Liver (tissue), 8 donors: ENCODE measurements at regions not wholly inside any gene's neighbourhood (a gene's known extent, or its start where the extent isn't known, plus 50 kb on each side); places are given as distances from the start of the nearest gene placed in this dataset.

Experiments used
- DNase-seq: peaks from one replicate; pipeline ENCODE4 v3.0.0-alpha.2; 2017; ENCODE audit warnings: low spot score
- H3K27ac ChIP-seq, 2 donors: one replicate each; pipeline ENCODE4 v1.7.0; 2013; ENCODE audit warnings: inconsistent platforms in 2 of 2, low read length in 2 of 2, control low read depth in 1 of 2, low read depth in 1 of 2, mild to moderate bottlenecking in 1 of 2
- H3K27me3 ChIP-seq, 4 donors: one replicate each; pipeline versions ENCODE4 v1.6.1 to v1.7.0; 2013; ENCODE audit warnings: low read length in 3 of 4, inconsistent platforms in 1 of 4, mild to moderate bottlenecking in 1 of 4, moderate library complexity in 1 of 4; ENCODE audit not compliant: control insufficient read depth in 4 of 4, insufficient read depth in 4 of 4
- H3K36me3 ChIP-seq, 4 donors: one replicate each; pipeline versions ENCODE4 v1.6.1 to v1.7.0; 2013; ENCODE audit warnings: low read length in 3 of 4, mild to moderate bottlenecking in 3 of 4, low read depth in 1 of 4, moderate library complexity in 1 of 4; ENCODE audit not compliant: control insufficient read depth in 4 of 4, insufficient read depth in 3 of 4
- H3K4me1 ChIP-seq, 4 donors: one replicate each; pipeline versions ENCODE4 v1.6.1 to v1.7.0; 2013; ENCODE audit warnings: low read length in 3 of 4, mild to moderate bottlenecking in 3 of 4, moderate library complexity in 1 of 4; ENCODE audit not compliant: control insufficient read depth in 4 of 4, insufficient read depth in 4 of 4
- H3K4me3 ChIP-seq, 3 donors: one replicate each; pipeline versions ENCODE4 v1.6.1 to v1.7.0; 2013; ENCODE audit warnings: low read length in 3 of 3, control low read depth in 1 of 3, low read depth in 1 of 3, mild to moderate bottlenecking in 1 of 3
- H3K9ac ChIP-seq, 2 donors: one replicate each; pipeline ENCODE4 v1.7.0; 2013; ENCODE audit warnings: low read length in 2 of 2, mild to moderate bottlenecking in 2 of 2, moderate library complexity in 2 of 2, control low read depth in 1 of 2, low read depth in 1 of 2
- H3K9me3 ChIP-seq, 4 donors: one replicate each; pipeline versions ENCODE4 v1.6.1 to v1.7.0; 2013; ENCODE audit warnings: low read length in 3 of 4; ENCODE audit not compliant: control insufficient read depth in 4 of 4
- ATF3 ChIP-seq: IDR thresholded peaks from 2 replicates; pipeline ENCODE4 v1.6.1; 2016; ENCODE audit warnings: antibody characterized with exemption
- CTCF ChIP-seq: fragments of 150-350 bp; IDR thresholded peaks from 2 replicates; pipeline ENCODE4 v1.5.1; 2017; ENCODE audit warnings: improper control_type of control experiment, low read depth, low read length; ENCODE audit not compliant: missing input control
- EGR1 ChIP-seq, 2 donors: IDR thresholded peaks; 2 replicates each; pipeline ENCODE4 v1.6.1; 2016 to 2018; ENCODE audit warnings: antibody characterized with exemption in 2 of 2, low read depth in 2 of 2
- FOXA1 ChIP-seq: IDR thresholded peaks from 2 replicates; pipeline ENCODE4 v1.6.1; 2016; ENCODE audit warnings: antibody characterized with exemption
- FOXA2 ChIP-seq: IDR thresholded peaks from 2 replicates; pipeline ENCODE4 v1.6.1; 2016; ENCODE audit warnings: antibody characterized with exemption
- GABPA ChIP-seq, 2 donors: IDR thresholded peaks in 1 of 2; conservative IDR thresholded peaks in 1 of 2; 2 replicates each; pipeline ENCODE4 v1.6.1; 2016; ENCODE audit warnings: antibody characterized with exemption in 2 of 2, mild to moderate bottlenecking in 1 of 2, moderate library complexity in 1 of 2
- HNF4A ChIP-seq, 2 donors: conservative IDR thresholded peaks; 2 replicates each; pipeline ENCODE4 v1.6.1; 2016; ENCODE audit warnings: antibody characterized with exemption in 2 of 2, mild to moderate bottlenecking in 2 of 2
- JUND ChIP-seq, 2 donors: IDR thresholded peaks; 2 replicates each; pipeline ENCODE4 v1.6.1; 2016; ENCODE audit warnings: antibody characterized with exemption in 2 of 2
- MAX ChIP-seq: IDR thresholded peaks from 2 replicates; pipeline ENCODE4 v1.6.1; 2016; ENCODE audit warnings: antibody characterized with exemption
- RAD21 ChIP-seq, 2 donors: IDR thresholded peaks; 2 replicates each; pipeline ENCODE4 v1.6.1; 2016; ENCODE audit warnings: antibody characterized with exemption in 2 of 2, mild to moderate bottlenecking in 2 of 2
- RXRA ChIP-seq, 2 donors: IDR thresholded peaks; 2 replicates each; pipeline ENCODE4 v1.6.1; 2017 to 2018; ENCODE audit warnings: antibody characterized with exemption in 2 of 2, mild to moderate bottlenecking in 1 of 2
- SP1 ChIP-seq: IDR thresholded peaks from 2 replicates; pipeline ENCODE4 v1.6.1; 2018; ENCODE audit warnings: antibody characterized with exemption, mild to moderate bottlenecking
- TAF1 ChIP-seq: conservative IDR thresholded peaks from 2 replicates; pipeline ENCODE4 v1.6.1; 2016; ENCODE audit warnings: antibody characterized with exemption, mild to moderate bottlenecking
- WGBS: extraction: QIAGEN DNeasy Blood & Tissue Kit; methylation state at CpG from one replicate; pipeline ENCODE4 v1.1.7; 2013; 5-methylcytosine and 5-hydroxymethylcytosine counted together
- donor health status: healthy.
- donor health status: healthy.
- donor health status: healthy.
- donor health status: healthy.
- donor health status: healthy.

GRCh38 chr10:25707976-25708671 lies 225.9 kb upstream of the MYO3A start:
- WGBS, result 80% methylated on average over 8 of the region's 8 CpGs
- no peak for TF ChIP-seq RAD21 (IDR thresholded peaks at IDR 0.05)
- TF ChIP-seq FOXA1, result no peak

DNA sequence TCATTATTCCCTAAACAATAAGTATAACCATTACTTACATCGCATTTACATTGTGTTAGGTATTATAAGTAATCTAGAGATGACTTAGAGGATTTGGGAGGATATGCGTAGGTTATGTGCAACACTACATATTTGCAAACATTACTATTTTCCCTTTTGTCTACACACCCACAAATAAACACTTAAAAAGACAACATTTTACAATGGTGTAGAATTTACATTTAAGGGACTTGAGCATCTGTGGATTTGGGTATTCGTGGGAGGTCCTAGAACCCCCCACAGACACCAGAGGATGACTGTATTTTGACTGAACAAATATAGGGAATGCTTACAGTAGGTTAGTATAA lies 220.2 kb upstream of the MYO3A start:
- Histone ChIP-seq H3K27ac (no peak overlapping the region), H3K36me3 (no peaks in the 10 kb centered on the region), H3K9ac (no peak overlapping the region), H3K9me3 (no peaks in the 10 kb centered on the region), H3K4me3 (no peak overlapping the region), H3K4me1 (no peaks in the 10 kb centered on the region), H3K27me3 (peaks cover 0 to 3% (median 0%) of the 10 kb centered on the region in 4 donors)
- TF ChIP-seq GABPA (IDR thresholded peaks at IDR 0.05 in 1 of 2, conservative IDR thresholded peaks at IDR 0.05 in 1 of 2) (no peak), ATF3 (no peak), RXRA (IDR thresholded peaks at IDR 0.05) (no peak), HNF4A (conservative IDR thresholded peaks at IDR 0.05) (no peak), TAF1 (no peak)
- DNase-seq, result no peak
- WGBS, result 78% methylated on average over 3 of the region's 3 CpGs

More at GRCh38 chr10:25707976-25708671, 225.9 kb upstream of the MYO3A start:
- Histone ChIP-seq H3K9me3 (no peaks in the 10 kb centered on the region), H3K4me1 (no peaks in the 10 kb centered on the region), H3K36me3 (no peaks in the 10 kb centered on the region), H3K9ac (no peak overlapping the region), H3K4me3 (no peak overlapping the region), H3K27ac (no peak overlapping the region), H3K27me3 (no peaks in the 10 kb centered on the region)
- no peak for DNase-seq

- no peak overlapping the region for H3K9ac ChIP-seq
- no peak overlapping the region for H3K4me3 ChIP-seq
- no peaks in the 10 kb centered on the region for H3K27me3 ChIP-seq
- H3K36me3 ChIP-seq, result no peaks in the 10 kb centered on the region
- 73% methylated on average over 1 of the region's 1 CpG for WGBS
- DNase-seq, result no peak
- TF ChIP-seq GABPA (IDR thresholded peaks at IDR 0.05 in 1 of 2, conservative IDR thresholded peaks at IDR 0.05 in 1 of 2), result no peak
- no peak for TF ChIP-seq RXRA (IDR thresholded peaks at IDR 0.05)
- TF ChIP-seq FOXA1, result no peak
- TF ChIP-seq EGR1 (IDR thresholded peaks at IDR 0.05; ENCODE audit: low read depth in 2 of 2), result no peak
- no peak for TF ChIP-seq CTCF
- TF ChIP-seq ATF3, result no peak
- TF ChIP-seq FOXA2, result no peak
- no peak for TF ChIP-seq SP1
- no peak for TF ChIP-seq RAD21 (IDR thresholded peaks at IDR 0.05)
- TF ChIP-seq JUND (IDR thresholded peaks at IDR 0.05), result no peak
- no peak for TF ChIP-seq TAF1
- TF ChIP-seq MAX, result no peak
- H3K27ac ChIP-seq, result no peak overlapping the region
- H3K9me3 ChIP-seq, result no peaks in the 10 kb centered on the region
- no peaks in the 10 kb centered on the region for H3K4me1 ChIP-seq
Observed at GRCh38 chr10:25724241-25724640, 209.8 kb upstream of the MYO3A start.
